HG02610 (cell line): ENCODE measurements at regions not wholly inside any gene's neighbourhood (a gene's known extent, or its start where the extent isn't known, plus 50 kb on each side); places are given as distances from the start of the nearest gene placed in this dataset.

Source experiments
- ATAC-seq: cut with Tn5 transposase; IDR thresholded peaks from one replicate; pipeline ENCODE4 v1.9.1; 2021; ENCODE audit warnings: mild to moderate bottlenecking, moderate library complexity; ENCODE audit not compliant: unreplicated experiment

GRCh38 chr12:124448241-124448954, 119.0 kb downstream of the NCOR2 start:
- ATAC-seq: no peak

- no peak for ATAC-seq
Measured at GRCh38 chr12:124446364-124446763, 121.0 kb downstream of the NCOR2 start.

- no peak for ATAC-seq
Measured at GRCh38 chr12:124445826-124446225, 121.6 kb downstream of the NCOR2 start.

GRCh38 chr12:124445121-124445718, 122.2 kb downstream of the NCOR2 start:
- ATAC-seq: no peak

- ATAC-seq: no peak
Measured at GRCh38 chr12:124443931-124444712, 123.3 kb downstream of the NCOR2 start.

- ATAC-seq: no peak
Measured at GRCh38 chr12:124442772-124443445, 124.5 kb downstream of the NCOR2 start.

- no peak for ATAC-seq
Measured at GRCh38 chr12:124442281-124442680, 125.1 kb downstream of the NCOR2 start.

- no peak for ATAC-seq
Measured at GRCh38 chr12:124441443-124442194, 125.8 kb downstream of the NCOR2 start.

GRCh38 chr12:124440841-124441381, 126.5 kb downstream of the NCOR2 start:
- ATAC-seq: no peak

- no peak for ATAC-seq
Measured at GRCh38 chr12:124440031-124440626, 127.3 kb downstream of the NCOR2 start.

GRCh38 chr12:124438437-124439056, 128.9 kb downstream of the NCOR2 start:
- no peak for ATAC-seq

GRCh38 chr12:124437617-124438436, 129.6 kb downstream of the NCOR2 start:
- ATAC-seq: no peak

GRCh38 chr12:124437121-124437520, 130.3 kb downstream of the NCOR2 start:
- no peak for ATAC-seq

GRCh38 chr12:124436366-124436765, 131.0 kb downstream of the NCOR2 start:
- ATAC-seq: no peak

- no peak for ATAC-seq
Measured at GRCh38 chr12:124435806-124436345, 131.5 kb downstream of the NCOR2 start.

- no peak for ATAC-seq
Measured at GRCh38 chr12:124434951-124435805, 132.2 kb downstream of the NCOR2 start.

GRCh38 chr12:124434354-124434753, 133.1 kb downstream of the NCOR2 start:
- ATAC-seq: no peak
